ENCODE measurements at regions not wholly inside any gene's neighbourhood (a gene's known extent, or its start where the extent isn't known, plus 50 kb on each side); places are given as distances from the start of the nearest gene placed in this dataset.
"Not testable (repeated sequence)": the region's sequence is repeated elsewhere in the genome, so short reads cannot be mapped to it uniquely, and the experiment has no call there.

DNA sequence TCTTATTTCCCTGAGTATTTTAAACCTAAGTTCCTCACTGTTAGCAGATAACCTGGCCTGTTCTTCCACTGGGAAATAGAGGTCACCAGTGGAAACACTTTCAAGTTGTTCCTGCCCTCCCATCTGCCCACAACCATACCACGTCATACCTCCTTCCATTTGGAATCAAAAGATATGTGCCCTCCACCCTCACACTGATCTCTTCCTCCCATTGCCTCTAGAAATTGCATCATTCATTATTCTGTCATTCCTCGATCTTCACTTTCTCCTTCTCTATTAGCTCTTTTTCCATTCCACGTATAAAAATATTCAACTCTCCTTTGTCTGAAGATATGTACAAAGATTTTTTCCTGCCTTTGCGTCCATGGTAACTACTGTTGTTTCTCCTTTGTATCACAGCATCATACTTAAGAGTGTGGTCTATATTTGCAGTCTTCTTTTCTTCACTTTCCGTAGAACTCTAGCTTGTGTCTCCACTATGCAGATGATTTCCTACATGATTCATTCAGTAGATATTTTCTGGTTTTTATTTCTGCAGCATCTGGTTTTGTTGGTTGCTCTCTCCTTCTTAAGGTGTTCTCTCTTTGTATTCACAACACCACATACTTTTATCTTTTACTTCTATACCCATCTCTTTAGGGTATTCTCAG is 312.3 kb downstream of the REEP3 start:
- Histone ChIP-seq H3K27me3 (peaks cover 0 to 6% (median 0%) of the 10 kb centered on the region in 4 donors), H3K36me3 (no peaks in the 10 kb centered on the region), H3K9me3 (no peaks in the 10 kb centered on the region), H3K4me1 (no peaks in the 10 kb centered on the region), H3K4me3 (no peak overlapping the region), H3K27ac (no peak overlapping the region)
- DNase-seq: no peak
- no peak for TF ChIP-seq POLR2A (IDR thresholded peaks at IDR 0.05)
- TF ChIP-seq, protein P1, sequence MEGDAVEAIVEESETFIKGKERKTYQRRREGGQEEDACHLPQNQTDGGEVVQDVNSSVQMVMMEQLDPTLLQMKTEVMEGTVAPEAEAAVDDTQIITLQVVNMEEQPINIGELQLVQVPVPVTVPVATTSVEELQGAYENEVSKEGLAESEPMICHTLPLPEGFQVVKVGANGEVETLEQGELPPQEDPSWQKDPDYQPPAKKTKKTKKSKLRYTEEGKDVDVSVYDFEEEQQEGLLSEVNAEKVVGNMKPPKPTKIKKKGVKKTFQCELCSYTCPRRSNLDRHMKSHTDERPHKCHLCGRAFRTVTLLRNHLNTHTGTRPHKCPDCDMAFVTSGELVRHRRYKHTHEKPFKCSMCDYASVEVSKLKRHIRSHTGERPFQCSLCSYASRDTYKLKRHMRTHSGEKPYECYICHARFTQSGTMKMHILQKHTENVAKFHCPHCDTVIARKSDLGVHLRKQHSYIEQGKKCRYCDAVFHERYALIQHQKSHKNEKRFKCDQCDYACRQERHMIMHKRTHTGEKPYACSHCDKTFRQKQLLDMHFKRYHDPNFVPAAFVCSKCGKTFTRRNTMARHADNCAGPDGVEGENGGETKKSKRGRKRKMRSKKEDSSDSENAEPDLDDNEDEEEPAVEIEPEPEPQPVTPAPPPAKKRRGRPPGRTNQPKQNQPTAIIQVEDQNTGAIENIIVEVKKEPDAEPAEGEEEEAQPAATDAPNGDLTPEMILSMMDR (IDR thresholded peaks at IDR 0.05): no peak
- intact Hi-C loops (cut with DNase I): no loop called here
- WGBS, 2 donors: 45 to 65% methylated on average over 5 of the region's 5 CpGs

DNA sequence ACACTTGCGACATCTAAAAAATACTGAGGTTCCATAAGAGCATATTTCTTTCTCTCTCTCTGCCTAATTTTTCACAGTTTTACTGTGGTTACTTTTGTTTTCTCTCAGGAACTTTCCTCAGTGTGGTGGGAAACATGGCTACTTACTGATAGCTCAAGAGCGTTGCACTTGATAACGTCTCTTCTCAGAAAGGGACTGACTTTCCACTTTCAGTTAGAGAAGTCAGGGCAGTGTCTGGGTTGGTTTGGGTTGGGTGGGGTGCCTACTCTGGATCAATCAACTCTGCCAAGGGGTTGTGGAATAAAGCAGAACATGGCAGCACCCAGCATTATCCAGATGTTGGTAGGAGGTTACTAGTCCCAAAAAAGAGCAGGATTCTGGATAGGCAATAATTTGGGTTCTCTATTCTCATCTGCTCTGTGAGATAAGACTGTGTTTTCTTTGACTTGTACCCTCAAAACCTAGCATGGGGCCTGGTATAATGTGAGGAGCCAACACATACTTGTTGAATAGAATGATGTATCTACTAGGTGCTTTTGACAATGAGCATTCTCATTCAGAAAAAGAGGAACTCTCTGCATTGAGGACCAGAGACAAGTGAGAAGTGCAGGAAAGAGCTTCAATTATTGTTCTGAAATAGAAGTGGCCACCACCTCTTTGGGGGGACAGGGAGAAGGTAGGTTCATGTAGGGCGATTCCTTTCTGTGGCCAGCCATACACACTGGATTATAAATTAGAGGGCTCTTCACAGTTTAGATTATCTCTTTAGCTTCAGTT is 315.7 kb downstream of the REEP3 start:
- H3K36me3 ChIP-seq: no peaks in the 10 kb centered on the region
- H3K4me3 ChIP-seq: no peak overlapping the region
- intact Hi-C loops (cut with DNase I): no loop called here
- H3K9me3 ChIP-seq: no peaks in the 10 kb centered on the region
- H3K27ac ChIP-seq: no peak overlapping the region
- no peaks in the 10 kb centered on the region for H3K27me3 ChIP-seq
- DNase-seq: no peak
- WGBS, 2 donors: 88 to 90% methylated on average over 4 of the region's 4 CpGs
- H3K4me1 ChIP-seq: no peaks in the 10 kb centered on the region
- TF ChIP-seq, protein P1 (IDR thresholded peaks at IDR 0.05): no peak
- no peak for TF ChIP-seq POLR2A (IDR thresholded peaks at IDR 0.05)

DNA sequence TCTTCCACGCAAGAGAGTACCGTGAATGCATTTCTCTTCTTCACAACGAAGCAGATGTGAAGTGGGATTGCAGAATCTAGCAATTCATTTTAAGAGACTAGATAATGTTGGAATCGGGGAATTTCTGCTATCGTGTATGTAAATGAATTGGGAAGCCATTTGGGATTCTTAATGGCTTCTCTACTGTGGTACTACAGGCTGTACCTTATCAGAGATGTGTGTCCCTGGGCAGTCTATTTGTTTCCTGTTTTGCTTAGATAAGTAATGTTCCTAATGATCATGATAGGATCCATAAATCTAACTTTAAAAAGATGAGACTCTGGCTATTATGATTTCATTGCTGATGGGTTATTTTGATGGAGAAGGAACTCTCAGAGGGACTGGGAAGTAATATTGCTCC is 320.6 kb downstream of the REEP3 start:
- intact Hi-C loops (cut with DNase I): no loop called here
- no peak overlapping the region for H3K27ac ChIP-seq
- no peak for TF ChIP-seq POLR2A (IDR thresholded peaks at IDR 0.05)
- TF ChIP-seq, protein P1 (IDR thresholded peaks at IDR 0.05): no peak
- no peaks in the 10 kb centered on the region for H3K4me1 ChIP-seq
- H3K4me3 ChIP-seq: no peak overlapping the region
- no peaks in the 10 kb centered on the region for H3K27me3 ChIP-seq
- 85 to 90% methylated on average over 5 of the region's 5 CpGs for WGBS, 2 donors
- no peaks in the 10 kb centered on the region for H3K36me3 ChIP-seq
- no peak for DNase-seq
- H3K9me3 ChIP-seq: no peaks in the 10 kb centered on the region

DNA sequence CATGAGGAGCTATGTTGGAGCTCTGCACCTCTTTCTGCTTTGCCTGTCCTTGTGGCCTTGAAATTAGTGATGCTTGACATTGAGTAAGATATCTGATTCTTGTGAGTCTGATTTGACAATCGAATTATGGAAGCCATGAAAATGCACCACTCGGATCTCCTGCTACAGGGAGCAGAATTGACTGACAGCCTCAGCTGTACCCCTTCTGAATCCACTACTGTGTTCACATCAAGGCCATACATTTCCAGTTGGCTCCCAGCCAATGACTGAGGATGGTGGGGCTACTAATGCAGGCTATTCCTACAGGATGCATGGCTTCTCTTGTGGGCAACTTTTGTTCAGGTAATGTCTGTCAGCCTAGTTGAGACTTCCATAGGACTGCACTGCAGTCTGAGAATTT is 321.9 kb downstream of the REEP3 start:
- Histone ChIP-seq H3K36me3 (no peaks in the 10 kb centered on the region), H3K9me3 (no peaks in the 10 kb centered on the region), H3K27me3 (no peaks in the 10 kb centered on the region), H3K4me1 (no peaks in the 10 kb centered on the region), H3K27ac (no peak overlapping the region), H3K4me3 (no peak overlapping the region)
- 84 to 85% methylated on average over 2 of the region's 2 CpGs for WGBS, 2 donors
- DNase-seq: no peak
- intact Hi-C loops (cut with DNase I): no loop called here
- no peak for TF ChIP-seq POLR2A (IDR thresholded peaks at IDR 0.05)
- TF ChIP-seq, protein P1 (IDR thresholded peaks at IDR 0.05): no peak

DNA sequence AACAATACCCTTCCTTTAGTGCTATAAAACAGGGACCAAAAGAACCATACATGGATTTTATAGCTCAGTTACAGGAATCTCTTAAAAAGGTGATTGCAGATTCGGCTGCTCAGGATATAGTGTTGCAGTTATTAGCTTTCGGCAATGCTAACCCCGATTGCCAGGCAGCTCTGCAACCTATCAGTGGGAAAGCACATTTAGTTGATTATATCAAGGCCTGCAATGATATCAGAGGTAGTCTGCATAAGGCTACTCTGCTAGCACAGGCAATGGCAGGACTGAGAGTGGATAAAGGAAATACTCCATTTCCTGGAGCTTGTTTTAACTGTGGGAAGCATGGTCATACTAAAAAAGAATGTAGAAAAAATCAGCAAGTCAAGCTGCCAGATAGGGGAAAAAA is 327.7 kb downstream of the REEP3 start:
- intact Hi-C loops (cut with DNase I); DNase-seq; H3K4me1 ChIP-seq; H3K4me3 ChIP-seq; H3K27me3 ChIP-seq; H3K27ac ChIP-seq; H3K9me3 ChIP-seq; H3K36me3 ChIP-seq: not testable (repeated sequence)
- 65 to 80% methylated on average over 3 of the region's 3 CpGs for WGBS, 2 donors

All from esophagus squamous epithelium (tissue), 5 donors.